Middle frontal gyrus (tissue), 1 donor: ENCODE measurements at regions not wholly inside any gene's neighbourhood (a gene's known extent, or its start where the extent isn't known, plus 50 kb on each side); places are given as distances from the start of the nearest gene placed in this dataset.

ENCODE experiments used
- DNase-seq: peaks from one replicate; pipeline ENCODE4 v3.0.0-alpha.2; 2015; ENCODE audit warnings: low spot score; ENCODE audit errors: extremely low spot score

DNA sequence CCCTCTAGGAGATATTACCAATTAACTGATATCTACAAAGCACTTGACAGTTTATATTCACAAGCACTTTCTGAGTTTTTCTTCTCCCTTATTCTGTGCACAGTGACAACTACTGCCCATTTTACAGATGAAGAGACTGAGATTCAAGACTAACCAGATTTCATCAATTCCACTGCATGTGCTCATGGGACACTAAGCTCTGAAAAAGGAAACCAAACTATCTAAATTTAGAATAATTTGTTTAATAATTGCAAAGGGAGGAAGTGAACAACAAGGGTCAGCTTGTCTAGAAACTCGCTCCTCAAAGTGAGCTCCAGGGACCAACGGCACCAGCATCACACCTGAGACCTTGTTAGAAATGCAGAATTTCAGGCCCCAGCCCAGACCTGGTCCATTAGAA is 50.8 kb upstream of the MYLIP start:
- DNase-seq, result no peak

- DNase-seq, result no peak
Observed at GRCh38 chr6:16069671-16070070, 59.2 kb upstream of the MYLIP start.

- no peak for DNase-seq
Observed at GRCh38 chr6:16069222-16069621, 59.7 kb upstream of the MYLIP start.

DNA sequence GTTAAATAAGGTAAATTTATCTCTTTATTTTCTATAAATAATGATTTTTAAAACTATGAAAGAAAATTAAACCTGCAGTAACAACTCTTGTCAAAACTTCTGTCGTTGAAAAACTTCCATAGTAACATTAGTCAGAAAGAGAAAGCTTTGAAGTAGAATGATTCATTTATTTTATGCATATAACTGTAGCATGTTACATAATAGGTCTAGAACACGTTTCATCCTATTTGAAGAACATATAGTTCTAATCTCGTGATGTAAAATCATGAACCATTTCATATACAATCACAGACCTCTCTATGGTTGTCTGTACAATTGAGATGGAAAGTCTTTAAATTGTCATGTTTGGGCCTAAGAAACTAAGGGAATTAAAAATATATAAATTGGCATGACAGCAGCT is 61.3 kb upstream of the MYLIP start:
- DNase-seq, result no peak

DNA sequence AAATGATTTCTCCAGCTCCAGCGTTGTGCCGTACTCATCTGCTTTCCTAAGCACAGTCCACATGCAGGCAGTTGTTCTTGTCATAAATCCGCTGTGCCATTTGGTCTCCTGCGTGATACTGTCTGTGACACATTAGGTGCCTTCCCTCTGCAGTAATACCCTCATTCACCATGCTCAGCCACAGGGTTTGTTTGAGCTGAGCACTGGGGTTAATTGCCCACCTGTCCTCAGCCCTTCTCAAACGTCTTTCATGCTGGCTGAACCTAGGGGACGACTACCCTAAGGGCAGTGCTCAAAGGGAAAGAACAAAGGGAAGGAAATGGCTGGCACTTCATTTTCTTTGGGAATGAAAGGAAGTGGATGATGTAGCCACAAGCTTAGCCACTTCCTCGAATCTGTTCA is 64.2 kb upstream of the MYLIP start:
- DNase-seq, result no peak

GRCh38 chr6:16063580-16063979 is 65.3 kb upstream of the MYLIP start:
- no peak for DNase-seq

DNA sequence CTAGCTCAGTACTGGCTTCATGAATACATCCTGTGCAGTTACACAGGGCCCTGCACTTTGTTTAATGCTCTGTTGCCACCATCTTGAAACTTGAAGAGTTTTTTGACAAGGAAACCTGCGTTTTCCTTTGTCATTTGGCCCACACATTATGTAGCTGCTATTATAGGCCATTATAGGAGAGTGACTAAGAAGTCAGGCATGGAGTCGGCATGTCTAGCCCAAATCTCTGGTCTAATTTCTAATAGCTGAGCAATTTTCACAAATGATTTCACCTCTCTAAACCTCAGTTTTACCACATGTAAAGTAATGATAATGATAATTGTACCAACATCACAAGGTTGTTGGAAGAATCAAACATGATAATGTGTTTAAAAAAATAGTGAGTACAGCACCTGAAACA is 67.1 kb upstream of the MYLIP start:
- no peak for DNase-seq

- no peak for DNase-seq
Observed at GRCh38 chr6:16060039-16060438, 68.8 kb upstream of the MYLIP start.

- DNase-seq, result no peak
Observed at GRCh38 chr6:16059496-16059895, 69.4 kb upstream of the MYLIP start.

- DNase-seq, result no peak
Observed at GRCh38 chr6:16058929-16059345, 69.9 kb upstream of the MYLIP start.

DNA sequence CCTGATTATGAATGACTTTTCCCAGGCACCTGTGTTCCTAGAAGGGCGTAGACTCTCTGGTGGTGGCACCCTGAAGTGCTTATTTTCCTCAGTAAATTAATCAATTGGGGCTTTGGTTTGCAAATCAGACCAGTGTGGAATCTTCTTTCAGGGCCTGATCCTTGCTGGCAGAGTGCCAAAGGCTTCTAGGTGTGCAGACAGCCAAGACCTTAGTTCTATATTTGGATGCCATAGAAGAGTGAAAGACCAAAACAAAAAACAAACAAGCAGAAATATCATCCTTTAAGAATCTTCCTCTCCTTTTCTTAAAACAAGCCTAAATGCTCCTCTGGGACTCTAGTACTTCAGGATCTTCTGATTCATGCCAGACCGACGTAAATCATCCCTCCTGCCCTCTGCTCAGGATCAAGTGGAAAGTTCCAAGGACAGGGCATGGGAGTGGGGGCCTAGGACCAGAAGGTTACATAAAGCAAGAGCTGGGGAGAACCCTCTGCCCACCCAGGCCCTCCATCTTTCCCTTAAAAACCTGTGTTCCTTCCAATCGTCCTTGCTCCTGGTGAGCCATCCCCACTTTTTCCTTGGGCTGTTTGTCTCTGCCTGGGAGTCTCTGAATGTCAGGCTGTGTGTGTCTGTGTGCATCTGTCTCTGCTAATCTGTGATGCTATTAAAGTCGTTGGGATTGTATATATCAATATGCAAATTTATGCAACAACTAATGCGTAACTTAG is 70.5 kb upstream of the MYLIP start:
- no peak for DNase-seq

- DNase-seq, result no peak
Observed at GRCh38 chr6:16057446-16057845, 71.4 kb upstream of the MYLIP start.

GRCh38 chr6:16056263-16056870 is 72.5 kb upstream of the MYLIP start:
- no peak for DNase-seq

DNA sequence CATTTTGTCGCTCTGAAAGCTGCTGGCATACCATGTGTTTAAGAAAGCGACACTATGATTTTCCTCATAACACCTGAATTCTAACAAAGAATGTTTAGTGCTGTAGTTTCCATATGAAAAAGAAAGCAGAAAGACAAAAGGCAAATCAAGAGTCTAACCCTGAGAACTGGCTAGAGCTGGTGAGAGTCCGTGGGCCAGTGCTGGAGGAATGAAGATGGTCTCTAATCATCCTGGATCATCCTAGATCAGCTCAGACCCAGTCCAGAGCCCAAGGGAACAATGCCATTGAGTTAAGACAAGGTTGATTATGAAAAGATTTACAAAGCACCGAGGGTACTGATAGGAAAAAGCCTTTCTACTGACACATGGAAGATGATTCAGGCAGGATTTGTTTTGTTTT is 73.0 kb upstream of the MYLIP start:
- DNase-seq, result no peak

- DNase-seq, result no peak
Observed at GRCh38 chr6:16049168-16049567, 79.7 kb upstream of the MYLIP start.

DNA sequence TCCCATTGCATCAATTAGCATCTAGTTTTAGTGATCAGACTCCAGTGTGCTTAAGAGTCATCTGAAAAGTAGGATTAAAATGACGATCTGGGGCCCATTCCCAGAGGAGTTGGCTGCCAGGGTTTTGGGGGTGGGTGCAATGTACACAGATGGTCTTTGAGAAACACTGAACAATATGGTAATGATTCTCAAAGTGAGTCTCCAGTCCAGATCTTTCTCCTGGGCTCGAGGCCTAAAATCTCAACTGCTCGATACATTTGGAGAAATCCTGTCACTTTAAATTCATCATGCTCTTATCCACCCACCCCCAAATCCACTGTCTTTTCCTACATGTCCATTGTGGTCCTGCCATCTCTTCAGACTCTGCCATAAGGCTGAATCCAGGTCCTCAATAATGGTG is 80.7 kb upstream of the MYLIP start:
- DNase-seq, result no peak

- DNase-seq, result no peak
Observed at GRCh38 chr6:16047435-16047990, 81.4 kb upstream of the MYLIP start.

- no peak for DNase-seq
Observed at GRCh38 chr6:16045238-16045637, 83.6 kb upstream of the MYLIP start.

DNA sequence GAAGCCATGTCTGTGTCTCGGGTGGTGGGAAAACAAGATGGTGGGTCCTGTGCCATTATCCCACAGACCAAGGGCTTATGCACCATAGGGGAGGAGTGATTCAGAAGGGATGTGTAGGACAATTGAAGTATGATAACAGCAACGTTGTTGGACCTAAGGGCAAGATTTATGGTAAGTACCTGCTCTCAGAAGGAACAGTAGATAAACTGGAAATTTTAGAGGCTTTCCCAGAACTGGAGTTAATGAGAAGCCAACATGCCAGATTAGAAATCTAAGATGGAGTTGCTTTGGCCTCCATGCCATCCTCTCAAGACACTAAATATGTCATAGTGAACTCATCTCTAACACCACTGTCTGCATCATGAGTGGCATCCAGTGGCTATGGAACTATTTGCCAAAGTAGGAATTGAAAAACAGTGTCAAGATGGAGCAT is 84.7 kb upstream of the MYLIP start:
- no peak for DNase-seq

- DNase-seq, result no peak
Observed at GRCh38 chr6:16043171-16044135, 85.4 kb upstream of the MYLIP start.

DNA sequence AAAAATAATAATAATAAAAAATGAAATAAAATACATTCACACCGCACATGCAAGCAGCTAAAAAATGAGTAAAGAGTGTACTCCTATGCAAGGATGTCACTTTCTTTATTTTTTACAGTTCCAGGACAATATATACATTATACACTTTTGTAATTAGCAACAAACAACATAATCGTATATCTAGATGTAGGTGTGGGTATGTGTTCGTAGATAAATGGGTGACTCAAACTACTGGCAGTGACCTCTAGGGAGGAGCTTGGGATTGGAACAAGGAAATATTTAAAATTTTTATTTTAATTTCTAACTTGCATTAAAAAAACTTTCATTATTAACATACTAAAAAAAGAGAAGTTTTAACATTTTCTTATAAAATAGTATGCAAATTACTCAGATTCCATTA is 86.1 kb upstream of the MYLIP start:
- DNase-seq, result no peak

DNA sequence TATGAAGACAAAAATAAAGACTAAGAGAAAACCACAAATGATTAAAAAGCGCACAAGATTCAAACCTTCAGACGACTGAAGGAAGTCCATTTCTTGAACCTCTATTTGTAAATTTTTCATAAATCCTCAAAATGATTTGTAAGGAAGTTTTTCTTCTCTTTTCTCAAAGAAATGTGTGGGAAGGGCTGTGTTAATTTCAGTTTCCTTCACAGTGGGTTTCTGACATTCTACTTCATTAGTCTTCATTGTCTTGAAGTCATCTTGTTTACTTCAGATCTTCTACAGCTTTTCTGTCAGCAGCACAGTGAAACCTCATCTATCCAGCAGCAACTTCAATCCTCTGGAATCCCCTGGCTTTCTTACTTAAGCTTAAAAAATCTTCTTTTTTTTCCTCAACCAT is 87.6 kb upstream of the MYLIP start:
- no peak for DNase-seq
